ENCODE measurements at regions not wholly inside any gene's neighbourhood (a gene's known extent, or its start where the extent isn't known, plus 50 kb on each side); places are given as distances from the start of the nearest gene placed in this dataset.

DNA sequence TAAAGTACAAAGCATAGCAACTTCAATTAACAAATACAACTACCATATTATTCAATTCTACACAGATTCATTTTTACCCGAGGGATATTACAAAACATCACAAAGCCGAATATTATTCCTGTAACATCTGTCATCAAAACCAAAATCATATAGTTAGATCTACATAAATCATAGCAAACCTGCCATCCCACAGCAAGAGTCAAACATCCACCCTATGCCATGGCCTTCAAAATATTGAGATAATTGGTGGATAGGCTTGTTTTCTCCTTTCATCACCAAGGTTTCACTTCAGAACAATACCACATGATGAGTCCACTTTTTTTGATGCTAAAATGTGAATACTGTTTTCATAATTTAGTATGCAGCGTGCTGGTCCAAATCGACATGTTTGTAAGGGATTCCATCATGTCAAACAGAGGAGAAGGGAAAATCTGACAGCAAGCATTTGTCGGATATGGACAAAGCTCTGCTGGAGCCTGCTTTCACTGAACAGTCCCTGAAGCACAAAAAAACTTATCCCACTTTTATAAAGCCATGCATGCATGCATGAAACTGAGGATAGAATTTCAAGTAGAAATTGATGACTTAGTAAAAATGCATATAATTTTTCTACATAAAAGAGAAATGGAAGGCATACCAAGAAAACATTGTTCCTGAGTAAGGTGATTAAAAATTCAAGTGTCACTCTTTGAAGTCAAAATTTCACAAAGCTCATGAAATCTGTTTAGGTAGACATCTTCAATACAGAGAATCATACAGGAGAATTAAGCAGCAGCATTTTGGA, 494.1 kb downstream of the HACE1 start:
- TF ChIP-seq YY1 (IDR thresholded peaks at IDR 0.05; ENCODE audit: low read depth, low read length) (no peak), POLR2AphosphoS5 (IDR thresholded peaks at IDR 0.05; ENCODE audit: low read depth, low read length) (no peak), CBX8 (IDR thresholded peaks at IDR 0.05; ENCODE audit: borderline replicate concordance, low read depth, low read length) (no peak), RFX5 (IDR thresholded peaks at IDR 0.05; ENCODE audit: borderline replicate concordance, low read depth, low read length) (no peak), GABPA (IDR thresholded peaks at IDR 0.05; ENCODE audit: borderline replicate concordance, insufficient read depth, low read length) (no peak), BCL11A (IDR thresholded peaks at IDR 0.05; ENCODE audit: low read depth in 2 of 2, low read length in 2 of 2) (no peak), POU5F1 (IDR thresholded peaks at IDR 0.05; ENCODE audit: low read depth, low read length) (no peak), GTF2F1 (IDR thresholded peaks at IDR 0.05; ENCODE audit: borderline replicate concordance, low read depth, low read length) (no peak), EZH2 (IDR thresholded peaks at IDR 0.05; ENCODE audit: low read depth, low read length, severe bottlenecking) (no peak)
- TF ChIP-seq, protein P1, sequence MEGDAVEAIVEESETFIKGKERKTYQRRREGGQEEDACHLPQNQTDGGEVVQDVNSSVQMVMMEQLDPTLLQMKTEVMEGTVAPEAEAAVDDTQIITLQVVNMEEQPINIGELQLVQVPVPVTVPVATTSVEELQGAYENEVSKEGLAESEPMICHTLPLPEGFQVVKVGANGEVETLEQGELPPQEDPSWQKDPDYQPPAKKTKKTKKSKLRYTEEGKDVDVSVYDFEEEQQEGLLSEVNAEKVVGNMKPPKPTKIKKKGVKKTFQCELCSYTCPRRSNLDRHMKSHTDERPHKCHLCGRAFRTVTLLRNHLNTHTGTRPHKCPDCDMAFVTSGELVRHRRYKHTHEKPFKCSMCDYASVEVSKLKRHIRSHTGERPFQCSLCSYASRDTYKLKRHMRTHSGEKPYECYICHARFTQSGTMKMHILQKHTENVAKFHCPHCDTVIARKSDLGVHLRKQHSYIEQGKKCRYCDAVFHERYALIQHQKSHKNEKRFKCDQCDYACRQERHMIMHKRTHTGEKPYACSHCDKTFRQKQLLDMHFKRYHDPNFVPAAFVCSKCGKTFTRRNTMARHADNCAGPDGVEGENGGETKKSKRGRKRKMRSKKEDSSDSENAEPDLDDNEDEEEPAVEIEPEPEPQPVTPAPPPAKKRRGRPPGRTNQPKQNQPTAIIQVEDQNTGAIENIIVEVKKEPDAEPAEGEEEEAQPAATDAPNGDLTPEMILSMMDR (IDR thresholded peaks at IDR 0.05; ENCODE audit: control extremely low read depth in 1 of 3, insufficient read depth in 1 of 3, low read depth in 1 of 3, low read length in 3 of 3) = no peak

Data from H1 (cell line).